HepG2 (cell line): ENCODE measurements at regions not wholly inside any gene's neighbourhood (a gene's known extent, or its start where the extent isn't known, plus 50 kb on each side); places are given as distances from the start of the nearest gene placed in this dataset.

ENCODE experiments used
- ATAC-seq: fragments of 200-7000 bp; cut with Tn5 transposase; 3 replicates; pipeline ENCODE4 v1.9.1; 2020; ENCODE audit warnings: mild to moderate bottlenecking, moderate library complexity
- BruUV-seq: library from RNA; stranded (reverse); fragments of 400-500 nt; replicated peaks from 2 replicates; lab custom pipeline; 2021; lab: Mats Ljungman, UMichigan
- CTCF ChIA-PET: fragments of 300-600 bp; formaldehyde crosslinking; extraction: SDS; loops from one replicate; lab custom pipeline; 2021; ENCODE audit warnings: low total read pairs, inconsistent platforms, low intra/inter-chr PET ratio; lab: Yijun Ruan, JAX
- POLR2A ChIA-PET: fragments of 350-600 bp; sonication (Branson Sonifier 250); formaldehyde crosslinking; loops from one replicate; lab custom pipeline; 2020; ENCODE audit warnings: antibody characterized with exemption, inconsistent platforms; lab: Yijun Ruan, JAX
- DNase-seq: peaks from one replicate; pipeline ENCODE4 v3.0.0-alpha.2; 2015; ENCODE audit warnings: low spot score
- FAIRE-seq: peaks from 3 replicates; lab custom pipeline; 2011; peaks lifted over from hg19 to GRCh38; lab: Jason Lieb, UNC
- H2AFZ ChIP-seq: one replicate; pipeline ENCODE4 v1.6.1; 2011; ENCODE audit warnings: low read length, inconsistent platforms
- H3K27ac ChIP-seq: fragments of 300-600 bp; 3 replicates; pipeline ENCODE4 v1.8.0; 2011; ENCODE audit warnings: mixed run types, mild to moderate bottlenecking, mixed read lengths, low read length, inconsistent platforms; ENCODE audit not compliant: insufficient read depth; ENCODE audit errors: extremely low read length
- H3K27me3 ChIP-seq, 2 experiments: fragments of 200-600 bp in 1 of 2; 2 replicates in 1 of 2; 3 replicates in 1 of 2; pipeline versions ENCODE4 v1.6.0 to v1.8.0; 2011; ENCODE audit warnings: low read length in 2 of 2, mild to moderate bottlenecking in 2 of 2, moderate library complexity in 2 of 2, inconsistent platforms in 1 of 2; ENCODE audit not compliant: insufficient read depth in 2 of 2, control insufficient read depth in 1 of 2
- H3K36me3 ChIP-seq, 2 experiments: fragments of 200-600 bp in 1 of 2; replicated peaks in 1 of 2; 2 replicates in 1 of 2; 3 replicates in 1 of 2; pipeline versions ENCODE4 v1.5.1 to v1.8.0; 2011; ENCODE audit warnings: low read length in 2 of 2, inconsistent platforms in 1 of 2; ENCODE audit not compliant: insufficient read depth in 2 of 2, control insufficient read depth in 1 of 2
- H3K4me1 ChIP-seq: 2 replicates; pipeline ENCODE4 v1.5.1; 2012; ENCODE audit warnings: low read length, inconsistent platforms; ENCODE audit not compliant: insufficient read depth
- H3K4me2 ChIP-seq: 2 replicates; pipeline ENCODE4 v1.6.0; 2011; ENCODE audit warnings: low read depth, low read length, inconsistent platforms
- H3K4me3 ChIP-seq, 3 experiments: fragments of 200-600 bp in 1 of 3; sonication (generic), shearing (Covaris generic) in 1 of 3; replicated peaks in 1 of 3; 2 replicates each; pipeline ENCODE4 v1.5.1; 2011 to 2016; ENCODE audit warnings: low read length in 3 of 3, inconsistent platforms in 2 of 3, low read depth in 2 of 3, mild to moderate bottlenecking in 2 of 3, control low read depth in 1 of 3, mixed read lengths in 1 of 3; ENCODE audit not compliant: insufficient read depth in 1 of 3
- H3K79me2 ChIP-seq: one replicate; pipeline ENCODE4 v1.6.1; 2011; ENCODE audit warnings: low read length, inconsistent platforms; ENCODE audit not compliant: insufficient read depth
- H3K9ac ChIP-seq: 2 replicates; pipeline ENCODE4 v1.6.0; 2011; ENCODE audit warnings: mild to moderate bottlenecking, low read depth, low read length, inconsistent platforms; ENCODE audit not compliant: insufficient read depth
- H3K9me3 ChIP-seq: 2 replicates; pipeline ENCODE4 v1.5.1; 2012; ENCODE audit warnings: mild to moderate bottlenecking, low read length
- H4K20me1 ChIP-seq: 2 replicates; pipeline ENCODE4 v1.6.0; 2011; ENCODE audit warnings: inconsistent platforms, mild to moderate bottlenecking, low read length, moderate library complexity; ENCODE audit not compliant: insufficient read depth
- DDIT3 ChIP-seq: sonication (generic); formaldehyde crosslinking; IDR thresholded peaks from 2 replicates; pipeline ENCODE4 v1.4.0; 2020; ENCODE audit warnings: mild to moderate bottlenecking, missing genetic modification reagents
- ETV6 ChIP-seq: sonication (generic); formaldehyde crosslinking; conservative IDR thresholded peaks from 2 replicates; pipeline ENCODE4 v1.4.0; 2020; ENCODE audit warnings: missing genetic modification reagents
- HINFP ChIP-seq: sonication (generic); formaldehyde crosslinking; IDR thresholded peaks from 2 replicates; pipeline ENCODE4 v1.4.0; 2020; ENCODE audit warnings: low read depth, mild to moderate bottlenecking, missing genetic modification reagents
- JDP2 ChIP-seq: sonication (generic); formaldehyde crosslinking; IDR thresholded peaks from 2 replicates; pipeline ENCODE4 v1.8.1; 2022; ENCODE audit warnings: missing genetic modification reagents, borderline replicate concordance
- NKX3-1 ChIP-seq: sonication (generic); formaldehyde crosslinking; IDR thresholded peaks from 2 replicates; pipeline ENCODE4 v1.5.0; 2020; ENCODE audit warnings: missing genetic modification reagents
- PRDM15 ChIP-seq: sonication (generic); formaldehyde crosslinking; IDR thresholded peaks from 2 replicates; pipeline ENCODE4 v1.4.0; 2020; ENCODE audit warnings: missing genetic modification reagents
- SIX4 ChIP-seq: sonication (generic); formaldehyde crosslinking; IDR thresholded peaks from 2 replicates; pipeline ENCODE4 v1.4.0; 2020; ENCODE audit warnings: missing genetic modification reagents
- ZNF124 ChIP-seq: sonication (generic); formaldehyde crosslinking; IDR thresholded peaks from 2 replicates; pipeline ENCODE4 v1.4.0; 2020; ENCODE audit warnings: missing genetic modification reagents
- WGBS: methylation state at CpG from one replicate; pipeline ENCODE4 v1.1.6; 2017; ENCODE audit warnings: low lambda C conversion rate; 5-methylcytosine and 5-hydroxymethylcytosine counted together
- in situ Hi-C: cut with HindIII; loops from 2 replicates; pipeline ENCODE4 v1.10.0; 2017; ENCODE audit warnings: low pct_unique_long_range_greater_than_20kb; ENCODE audit not compliant: extremely low pct_ligation_motif_present
- intact Hi-C: fragments of 100-400 bp; cut with micrococcal nuclease; formaldehyde crosslinking; loops from one replicate; pipeline ENCODE4 v1.10.0; 2022; ENCODE audit not compliant: unreplicated experiment
- TF ChIP-seq, protein P1 (sequence below): sonication (generic); formaldehyde crosslinking; IDR thresholded peaks from 2 replicates; pipeline ENCODE4 v1.4.0; 2020; ENCODE audit warnings: missing genetic modification reagents, borderline replicate concordance
- TF ChIP-seq, protein P2 (sequence below), 2 experiments: fragments of 450-650 bp in 1 of 2; sonication (generic) in 1 of 2; formaldehyde crosslinking; IDR thresholded peaks; 2 replicates each; pipeline versions ENCODE4 v1.5.0 to v1.8.0; 2020 to 2022; ENCODE audit warnings: mild to moderate bottlenecking in 1 of 2, missing genetic modification reagents in 1 of 2

DNA sequence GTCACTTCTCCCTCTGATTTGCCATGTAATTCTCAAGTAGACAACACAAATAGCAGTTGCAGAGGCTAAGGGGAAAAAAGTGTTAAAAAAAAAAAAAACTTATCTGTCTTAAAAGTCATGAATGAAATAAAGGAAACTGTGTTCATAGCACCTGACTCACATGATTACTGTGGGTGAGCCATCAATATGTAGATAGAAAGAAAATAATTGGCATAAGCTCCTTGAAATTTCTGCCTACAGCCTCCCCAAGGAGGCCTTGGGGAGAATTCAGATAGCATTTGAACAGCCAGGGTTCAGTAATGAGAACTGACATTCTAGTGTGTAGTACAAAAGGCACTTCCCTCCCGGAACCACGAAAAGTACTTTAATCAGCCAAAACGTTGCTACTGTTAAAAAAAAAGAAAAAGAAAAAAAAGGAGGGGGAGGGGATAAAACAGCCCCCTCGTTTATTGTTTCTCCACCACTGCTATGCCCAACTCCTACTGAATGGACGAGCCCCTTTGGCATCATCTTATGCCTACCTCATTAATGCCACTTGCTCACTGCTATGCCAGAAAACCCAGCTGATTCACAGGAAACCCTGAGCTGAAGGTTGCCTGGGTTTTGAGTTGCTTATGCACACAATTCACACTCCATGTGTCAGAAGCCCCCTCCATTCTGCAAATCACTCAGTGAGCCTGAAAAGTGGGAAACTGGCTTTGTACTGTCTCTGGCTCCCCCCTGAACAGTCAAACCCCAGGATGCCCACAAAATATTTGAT, 65.5 kb upstream of the KLF7 start:
- no peak overlapping the region for H2AFZ ChIP-seq
- no peak overlapping the region for H3K9ac ChIP-seq
- TF ChIP-seq ETV6 (CRISPR knock-in tag), result no peak
- H3K4me3 ChIP-seq, result no peak overlapping the region
- H3K27me3 ChIP-seq, result no peaks in the 10 kb centered on the region; a peak in 1 of 5 replicates
- DNase-seq, result no peak
- ChIA-PET CTCF (no interaction called here), POLR2A (no interaction called here)
- H3K4me1 ChIP-seq, result no peaks in the 10 kb centered on the region
- no peak for ATAC-seq
- no peaks in the 10 kb centered on the region for H3K36me3 ChIP-seq
- no TSS peak for BruUV-seq
- no peaks in the 10 kb centered on the region for H3K9me3 ChIP-seq
- no peak overlapping the region for H3K27ac ChIP-seq
- intact Hi-C loops, result no loop called here
- H3K4me2 ChIP-seq, result no peak overlapping the region
- in situ Hi-C loops, result no loop called here
- FAIRE-seq, result no peak
- 11% methylated on average over 5 of the region's 5 CpGs for WGBS
- no peaks in the 10 kb centered on the region for H4K20me1 ChIP-seq
- H3K79me2 ChIP-seq, result no peaks in the 10 kb centered on the region

GRCh38 chr2:207231967-207232366, 66.2 kb upstream of the KLF7 start:
- BruUV-seq, result no TSS peak
- intact Hi-C loops, result no loop called here
- TF ChIP-seq JDP2 (CRISPR knock-in tag) (no peak), DDIT3 (CRISPR knock-in tag) (no peak), PRDM15 (no peak), SIX4 (CRISPR knock-in tag) (no peak), HINFP (CRISPR knock-in tag) (no peak), NKX3-1 (CRISPR knock-in tag) (no peak), ZNF124 (CRISPR knock-in tag) (no peak)
- TF ChIP-seq, protein P1, sequence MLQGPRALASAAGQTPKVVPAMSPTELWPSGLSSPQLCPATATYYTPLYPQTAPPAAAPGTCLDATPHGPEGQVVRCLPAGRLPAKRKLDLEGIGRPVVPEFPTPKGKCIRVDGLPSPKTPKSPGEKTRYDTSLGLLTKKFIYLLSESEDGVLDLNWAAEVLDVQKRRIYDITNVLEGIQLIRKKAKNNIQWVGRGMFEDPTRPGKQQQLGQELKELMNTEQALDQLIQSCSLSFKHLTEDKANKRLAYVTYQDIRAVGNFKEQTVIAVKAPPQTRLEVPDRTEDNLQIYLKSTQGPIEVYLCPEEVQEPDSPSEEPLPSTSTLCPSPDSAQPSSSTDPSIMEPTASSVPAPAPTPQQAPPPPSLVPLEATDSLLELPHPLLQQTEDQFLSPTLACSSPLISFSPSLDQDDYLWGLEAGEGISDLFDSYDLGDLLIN (CRISPR knock-in tag), result no peak
- TF ChIP-seq, protein P2, sequence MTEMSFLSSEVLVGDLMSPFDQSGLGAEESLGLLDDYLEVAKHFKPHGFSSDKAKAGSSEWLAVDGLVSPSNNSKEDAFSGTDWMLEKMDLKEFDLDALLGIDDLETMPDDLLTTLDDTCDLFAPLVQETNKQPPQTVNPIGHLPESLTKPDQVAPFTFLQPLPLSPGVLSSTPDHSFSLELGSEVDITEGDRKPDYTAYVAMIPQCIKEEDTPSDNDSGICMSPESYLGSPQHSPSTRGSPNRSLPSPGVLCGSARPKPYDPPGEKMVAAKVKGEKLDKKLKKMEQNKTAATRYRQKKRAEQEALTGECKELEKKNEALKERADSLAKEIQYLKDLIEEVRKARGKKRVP (CRISPR knock-in tag; IDR thresholded peaks at IDR 0.05), result no peak

More at GRCh38 chr2:207231967-207232366, 66.2 kb upstream of the KLF7 start:
- H3K4me3 ChIP-seq, result no peak overlapping the region
- ChIA-PET POLR2A (no interaction called here), CTCF (no interaction called here)
- no peak overlapping the region for H3K4me2 ChIP-seq
- no peak overlapping the region for H3K9ac ChIP-seq
- no peaks in the 10 kb centered on the region for H4K20me1 ChIP-seq
- in situ Hi-C loops, result no loop called here
- H3K36me3 ChIP-seq, result no peaks in the 10 kb centered on the region
- ATAC-seq, result no peak
- 16% methylated on average over 4 of the region's 4 CpGs for WGBS
- FAIRE-seq, result no peak
- H3K27ac ChIP-seq, result no peak overlapping the region
- no peak overlapping the region for H2AFZ ChIP-seq
- H3K79me2 ChIP-seq, result no peaks in the 10 kb centered on the region
- H3K9me3 ChIP-seq, result no peaks in the 10 kb centered on the region
- no peaks in the 10 kb centered on the region; a peak in 1 of 5 replicates for H3K27me3 ChIP-seq
- H3K4me1 ChIP-seq, result no peaks in the 10 kb centered on the region
- DNase-seq, result no peak
